ENCODE measurements at regions not wholly inside any gene's neighbourhood (a gene's known extent, or its start where the extent isn't known, plus 50 kb on each side); places are given as distances from the start of the nearest gene placed in this dataset.

- DNase-seq, result no peak
- Mint-ChIP-seq H3K36me3 (ENCODE audit: insufficient read depth, unreplicated experiment) (no peaks in the 10 kb centered on the region), H3K27ac (ENCODE audit: unreplicated experiment) (no peak overlapping the region), H3K9me3 (ENCODE audit: low read depth, unreplicated experiment) (no peaks in the 10 kb centered on the region), H3K4me1 (ENCODE audit: low read depth, unreplicated experiment) (no peaks in the 10 kb centered on the region), H3K27me3 (ENCODE audit: unreplicated experiment) (peaks cover 29% of the 10 kb centered on the region), H3K4me3 (ENCODE audit: low read depth, unreplicated experiment) (no peak overlapping the region)
- no TSS peak for BruUV-seq (replicated peaks)
- CTCF ChIA-PET, result no interaction called here
- intact Hi-C loops (cut with micrococcal nuclease; ENCODE audit: unreplicated experiment), result no loop called here
- no peak for TF ChIP-seq CTCF (IDR thresholded peaks at IDR 0.05; ENCODE audit: unreplicated experiment)
Observed at GRCh38 chr1:36689992-36690391, 207.3 kb upstream of the CSF3R start.

- no peak for TF ChIP-seq CTCF (IDR thresholded peaks at IDR 0.05; ENCODE audit: unreplicated experiment)
- CTCF ChIA-PET, result no interaction called here
- no peaks in the 10 kb centered on the region for H3K4me1 Mint-ChIP-seq (ENCODE audit: low read depth, unreplicated experiment)
- H3K27me3 Mint-ChIP-seq (ENCODE audit: unreplicated experiment), result peaks cover 35% of the 10 kb centered on the region
- no peak overlapping the region for H3K27ac Mint-ChIP-seq (ENCODE audit: unreplicated experiment)
- no peaks in the 10 kb centered on the region for H3K9me3 Mint-ChIP-seq (ENCODE audit: low read depth, unreplicated experiment)
- BruUV-seq (replicated peaks), result no TSS peak
- intact Hi-C loops (cut with micrococcal nuclease; ENCODE audit: unreplicated experiment), result no loop called here
- no peaks in the 10 kb centered on the region for H3K36me3 Mint-ChIP-seq (ENCODE audit: insufficient read depth, unreplicated experiment)
- no peak for DNase-seq
- H3K4me3 Mint-ChIP-seq (ENCODE audit: low read depth, unreplicated experiment), result no peak overlapping the region
Observed at GRCh38 chr1:36687312-36687711, 204.6 kb upstream of the CSF3R start.

- BruUV-seq (replicated peaks), result no TSS peak
- CTCF ChIA-PET, result no interaction called here
- TF ChIP-seq CTCF (IDR thresholded peaks at IDR 0.05; ENCODE audit: unreplicated experiment), result no peak
- intact Hi-C loops (cut with micrococcal nuclease; ENCODE audit: unreplicated experiment), result no loop called here
- Mint-ChIP-seq H3K9me3 (ENCODE audit: low read depth, unreplicated experiment) (no peaks in the 10 kb centered on the region), H3K36me3 (ENCODE audit: insufficient read depth, unreplicated experiment) (no peaks in the 10 kb centered on the region), H3K27me3 (ENCODE audit: unreplicated experiment) (peaks cover 43% of the 10 kb centered on the region), H3K4me3 (ENCODE audit: low read depth, unreplicated experiment) (no peak overlapping the region), H3K4me1 (ENCODE audit: low read depth, unreplicated experiment) (no peaks in the 10 kb centered on the region), H3K27ac (ENCODE audit: unreplicated experiment) (no peak overlapping the region)
- no peak for DNase-seq
Observed at GRCh38 chr1:36675931-36676562, 193.3 kb upstream of the CSF3R start.

GRCh38 chr1:36675106-36675505 lies 192.4 kb upstream of the CSF3R start:
- no TSS peak for BruUV-seq (replicated peaks)

More at GRCh38 chr1:36675106-36675505, 192.4 kb upstream of the CSF3R start:
- intact Hi-C loops (cut with micrococcal nuclease; ENCODE audit: unreplicated experiment), result no loop called here
- DNase-seq, result no peak
- Mint-ChIP-seq H3K27me3 (ENCODE audit: unreplicated experiment) (peaks cover 33% of the 10 kb centered on the region), H3K36me3 (ENCODE audit: insufficient read depth, unreplicated experiment) (no peaks in the 10 kb centered on the region), H3K27ac (ENCODE audit: unreplicated experiment) (no peak overlapping the region), H3K9me3 (ENCODE audit: low read depth, unreplicated experiment) (no peaks in the 10 kb centered on the region), H3K4me3 (ENCODE audit: low read depth, unreplicated experiment) (no peak overlapping the region), H3K4me1 (ENCODE audit: low read depth, unreplicated experiment) (no peaks in the 10 kb centered on the region)
- CTCF ChIA-PET, result no interaction called here
- TF ChIP-seq CTCF (IDR thresholded peaks at IDR 0.05; ENCODE audit: unreplicated experiment), result no peak

Data from Calu3 (cell line).